ENCODE measurements at regions not wholly inside any gene's neighbourhood (a gene's known extent, or its start where the extent isn't known, plus 50 kb on each side); places are given as distances from the start of the nearest gene placed in this dataset.

- TF ChIP-seq ZFX (IDR thresholded peaks at IDR 0.05; ENCODE audit: borderline replicate concordance), result no peak
- TF ChIP-seq CTCF (IDR thresholded peaks at IDR 0.05), result no peak
- no peak overlapping the region for H3K27ac ChIP-seq
Observed at GRCh38 chr3:25074149-25074548, 353.9 kb upstream of the RARB start.

DNA sequence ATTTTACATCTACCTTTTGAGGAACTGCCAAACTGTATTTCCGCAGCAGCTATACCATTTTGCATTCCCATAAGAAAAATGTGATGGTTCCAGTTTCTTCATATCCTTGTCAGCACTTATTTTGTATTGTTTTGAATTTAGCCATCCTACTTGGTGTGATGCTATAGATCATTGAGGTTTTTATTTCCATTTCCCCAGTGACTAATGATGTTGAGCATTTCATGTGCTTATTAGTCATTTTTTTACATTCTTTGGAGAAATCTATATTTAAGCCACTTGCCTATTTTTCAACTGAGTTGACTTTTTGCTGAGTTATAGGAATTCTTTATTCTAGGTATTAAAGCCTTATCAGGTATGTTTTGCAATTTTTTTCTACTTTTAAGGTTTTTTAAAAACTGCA lies 347.6 kb upstream of the RARB start:
- TF ChIP-seq ZFX (IDR thresholded peaks at IDR 0.05; ENCODE audit: borderline replicate concordance) (no peak), CTCF (IDR thresholded peaks at IDR 0.05) (no peak)

DNA sequence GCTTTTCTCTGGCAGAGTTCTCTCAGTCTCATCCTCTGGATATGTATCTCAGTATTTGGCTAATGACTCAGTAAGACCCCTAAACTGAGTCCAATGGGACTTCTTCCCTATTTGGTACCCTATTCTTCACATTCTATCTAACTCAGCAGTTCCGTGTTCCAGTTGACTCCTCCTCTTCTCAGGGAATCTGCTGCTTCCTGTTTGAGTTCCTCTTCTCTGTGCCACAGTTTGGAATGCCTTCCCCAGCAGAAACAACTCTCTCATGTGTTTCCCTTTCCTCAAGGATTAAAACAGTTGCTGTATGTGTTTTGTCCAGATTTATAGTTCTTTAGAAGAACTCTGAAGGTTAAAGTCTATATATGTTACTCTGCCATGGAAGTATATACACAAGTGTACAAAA lies 344.0 kb upstream of the RARB start:
- no peak for TF ChIP-seq ZFX (IDR thresholded peaks at IDR 0.05; ENCODE audit: borderline replicate concordance)
- TF ChIP-seq CTCF (IDR thresholded peaks at IDR 0.05), result no peak
- no peak overlapping the region for H3K27ac ChIP-seq

More for the DNA sequence above, 347.6 kb upstream of the RARB start:
- no peak overlapping the region for H3K27ac ChIP-seq

DNA sequence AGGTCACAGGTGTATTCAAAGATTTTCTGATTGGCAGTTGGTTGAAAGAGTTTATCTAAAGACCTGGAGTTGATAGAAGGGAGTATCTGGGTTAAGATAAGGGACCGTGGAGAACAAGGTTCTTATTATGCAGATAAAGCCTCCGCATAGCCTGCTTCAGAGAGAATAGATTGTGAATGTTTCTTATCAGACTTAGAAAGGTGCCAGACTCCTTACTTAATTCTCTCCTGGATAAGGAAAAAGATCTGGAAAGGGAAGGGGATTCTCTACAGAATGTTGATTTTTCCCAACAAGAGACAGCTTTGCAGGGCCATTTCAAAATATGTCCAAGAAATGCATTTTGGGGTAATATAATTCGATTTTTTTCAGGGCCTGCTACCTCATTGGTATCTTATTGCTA lies 341.3 kb upstream of the RARB start:
- TF ChIP-seq CTCF (IDR thresholded peaks at IDR 0.05) (no peak), ZFX (IDR thresholded peaks at IDR 0.05; ENCODE audit: borderline replicate concordance) (no peak)
- H3K27ac ChIP-seq, result no peak overlapping the region

GRCh38 chr3:25088284-25088683 lies 339.8 kb upstream of the RARB start:
- H3K27ac ChIP-seq, result no peak overlapping the region
- no peak for TF ChIP-seq ZFX (IDR thresholded peaks at IDR 0.05; ENCODE audit: borderline replicate concordance)
- no peak for TF ChIP-seq CTCF (IDR thresholded peaks at IDR 0.05)

- TF ChIP-seq ZFX (IDR thresholded peaks at IDR 0.05; ENCODE audit: borderline replicate concordance), result no peak
- no peak for TF ChIP-seq CTCF (IDR thresholded peaks at IDR 0.05)
- H3K27ac ChIP-seq, result no peak overlapping the region
Observed at GRCh38 chr3:25090698-25091453, 337.2 kb upstream of the RARB start.

GRCh38 chr3:25091934-25092333 lies 336.1 kb upstream of the RARB start:
- no peak overlapping the region for H3K27ac ChIP-seq
- TF ChIP-seq ZFX (IDR thresholded peaks at IDR 0.05; ENCODE audit: borderline replicate concordance) (no peak), CTCF (IDR thresholded peaks at IDR 0.05) (no peak)
